ENCODE measurements at regions not wholly inside any gene's neighbourhood (a gene's known extent, or its start where the extent isn't known, plus 50 kb on each side); places are given as distances from the start of the nearest gene placed in this dataset.
A peak's percentile ranks its signal among the peaks of the same experiment; 100 is the strongest.

GRCh38 chr1:25082216-25082899, 149.9 kb downstream of the SYF2 start:
- no peak for DNase-seq (ENCODE audit: low spot score)
- no peak for FAIRE-seq

DNA sequence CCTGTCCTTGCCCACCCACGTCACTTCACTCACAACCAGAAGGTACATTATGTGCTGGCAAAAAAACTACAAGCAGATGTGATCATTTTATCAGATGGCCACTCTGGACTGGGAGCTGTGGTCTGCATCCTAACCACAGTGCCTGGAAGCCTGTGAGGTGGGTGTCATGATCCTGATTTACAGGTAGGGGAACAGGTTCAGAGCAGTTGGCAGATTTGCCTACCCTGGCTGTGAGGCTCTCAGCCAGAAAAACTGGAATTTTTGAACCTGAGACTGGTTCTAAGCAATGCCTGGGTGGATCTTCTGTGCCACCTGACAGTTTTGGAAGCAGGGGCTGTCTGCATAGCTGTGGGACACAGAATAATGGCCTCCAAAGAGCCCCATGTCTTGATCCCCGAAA, 150.8 kb downstream of the SYF2 start:
- no peak for FAIRE-seq
- DNase-seq (ENCODE audit: low spot score) = no peak

GRCh38 chr1:25080294-25081209, 150.5 kb upstream of the RUNX3 start:
- DNase-seq (ENCODE audit: low spot score) (no peak), FAIRE-seq (no peak)

DNA sequence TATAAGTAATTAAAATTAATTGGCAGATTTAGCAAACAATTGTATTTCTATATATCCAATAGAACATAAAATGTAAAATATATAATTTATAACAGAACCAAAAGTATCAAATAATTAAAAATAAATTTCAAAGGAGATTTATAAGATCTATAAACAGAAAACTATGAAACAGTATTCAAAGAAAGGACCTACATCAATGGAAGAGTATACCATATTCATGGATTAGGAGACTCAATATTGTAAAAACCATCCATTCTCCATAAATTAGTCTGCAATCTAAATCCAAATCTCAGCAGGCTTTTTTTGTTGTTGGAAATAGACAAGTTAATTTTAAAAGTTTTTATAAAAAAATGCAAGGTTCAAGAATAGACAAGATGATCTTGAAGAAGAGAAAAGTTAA, 149.0 kb upstream of the RUNX3 start:
- FAIRE-seq = no peak
- DNase-seq (ENCODE audit: low spot score) = no peak

DNA sequence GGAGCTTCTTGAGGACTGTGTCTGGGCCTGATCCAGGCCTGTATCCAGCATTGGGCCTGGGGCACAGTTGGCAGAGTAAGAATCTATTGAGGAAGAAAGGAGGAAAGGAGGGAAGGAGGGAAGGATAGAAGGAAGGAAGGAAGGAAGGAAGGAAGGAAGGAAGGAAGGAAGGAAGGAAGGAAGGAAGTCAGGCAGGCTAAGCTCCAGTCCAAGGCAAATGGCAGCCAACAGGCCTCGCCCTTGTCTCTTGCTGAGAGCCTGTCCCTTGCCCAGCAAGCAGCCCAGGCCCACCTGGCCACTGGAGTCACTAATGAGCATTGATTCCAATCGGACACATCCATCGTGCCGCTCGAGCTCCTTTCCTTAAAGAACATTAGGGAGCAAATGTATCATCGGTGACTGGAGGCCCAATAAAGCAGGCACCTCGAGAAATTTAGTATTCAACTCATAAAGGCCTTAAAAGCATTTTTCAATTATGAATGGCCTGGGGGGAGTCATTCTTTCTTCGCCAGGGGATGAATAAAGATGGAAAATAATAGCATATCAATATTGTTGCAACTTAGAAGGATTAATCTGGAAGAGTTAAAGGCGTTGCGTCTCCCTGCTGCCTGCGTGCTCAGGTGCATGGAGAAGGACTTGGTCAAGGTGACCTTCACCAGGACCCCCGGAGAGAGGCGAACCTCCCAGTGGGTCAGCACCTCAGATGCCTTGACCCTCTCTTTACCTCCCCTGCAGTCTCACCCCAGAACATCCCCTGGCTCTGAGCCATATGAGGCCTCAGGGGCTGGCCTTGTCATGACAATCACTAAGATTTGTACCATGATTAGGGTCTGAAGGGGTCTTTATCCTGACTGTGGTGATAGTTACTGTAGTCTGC, 144.5 kb upstream of the RUNX3 start:
- no peak for FAIRE-seq
- no peak for DNase-seq (ENCODE audit: low spot score)

GRCh38 chr1:25073640-25074270, 143.7 kb upstream of the RUNX3 start:
- FAIRE-seq = no peak
- no peak for DNase-seq (ENCODE audit: low spot score)

GRCh38 chr1:25072461-25072860, 142.4 kb upstream of the RUNX3 start:
- FAIRE-seq (no peak), DNase-seq (ENCODE audit: low spot score) (no peak)

GRCh38 chr1:25068829-25069228, 138.8 kb upstream of the RUNX3 start:
- no peak for FAIRE-seq
- no peak for DNase-seq (ENCODE audit: low spot score)

DNA sequence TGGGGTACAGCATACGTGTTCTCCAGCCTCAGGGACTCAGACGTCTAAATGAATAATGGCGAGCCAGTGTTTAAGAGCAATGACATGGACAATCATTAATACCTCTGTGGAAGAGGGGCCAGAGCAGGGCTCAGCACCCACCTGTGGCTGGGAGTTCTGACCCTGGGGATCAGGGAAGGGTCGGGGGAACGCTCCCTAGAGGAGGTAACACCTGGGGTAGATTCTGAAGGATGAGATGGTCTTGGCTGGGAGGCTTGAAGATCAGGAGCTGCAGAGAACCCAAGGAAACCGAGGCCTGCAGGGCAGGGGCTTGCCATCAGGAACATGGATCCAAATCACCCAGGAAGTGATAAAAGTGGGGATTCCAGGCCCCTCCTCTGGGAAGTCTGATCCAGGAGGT, 138.2 kb upstream of the RUNX3 start:
- DNase-seq (ENCODE audit: low spot score) = no peak
- no peak for FAIRE-seq

DNA sequence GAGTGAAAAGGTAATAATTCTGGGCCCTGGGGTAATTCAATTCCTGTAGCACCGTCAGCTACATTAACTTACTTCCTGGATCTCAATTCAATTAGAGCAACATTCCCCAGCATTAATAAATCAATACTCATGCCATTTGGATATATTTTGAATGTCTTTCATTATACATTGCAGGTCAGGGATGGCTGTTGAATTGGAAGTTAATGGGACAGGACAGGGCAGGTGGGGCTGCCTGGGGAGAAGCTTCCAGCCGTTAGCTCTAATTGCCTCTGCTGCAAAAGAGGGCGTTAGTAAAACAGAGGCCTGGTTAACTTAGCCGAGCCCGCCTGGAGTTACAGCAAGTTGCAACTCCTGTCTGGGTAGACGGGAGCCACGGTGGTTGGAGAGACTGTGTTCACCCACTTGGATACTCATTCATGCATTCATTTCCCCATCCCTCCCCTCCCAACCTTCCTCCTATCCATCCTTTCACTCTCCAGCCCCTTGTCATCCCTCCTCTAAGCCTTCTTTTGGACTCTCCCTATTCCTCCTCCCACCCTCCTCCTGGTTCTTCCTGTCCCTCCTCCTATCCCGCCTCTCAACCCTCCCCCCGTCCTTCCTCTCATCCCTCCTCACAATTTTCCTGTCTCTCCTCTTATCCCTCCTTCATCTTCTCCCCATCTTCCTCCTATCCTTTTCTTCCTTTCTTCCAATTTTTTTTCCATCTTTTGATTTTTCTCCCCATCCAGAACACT, 137.6 kb upstream of the RUNX3 start:
- FAIRE-seq (no peak), DNase-seq (ENCODE audit: low spot score) (no peak)

DNA sequence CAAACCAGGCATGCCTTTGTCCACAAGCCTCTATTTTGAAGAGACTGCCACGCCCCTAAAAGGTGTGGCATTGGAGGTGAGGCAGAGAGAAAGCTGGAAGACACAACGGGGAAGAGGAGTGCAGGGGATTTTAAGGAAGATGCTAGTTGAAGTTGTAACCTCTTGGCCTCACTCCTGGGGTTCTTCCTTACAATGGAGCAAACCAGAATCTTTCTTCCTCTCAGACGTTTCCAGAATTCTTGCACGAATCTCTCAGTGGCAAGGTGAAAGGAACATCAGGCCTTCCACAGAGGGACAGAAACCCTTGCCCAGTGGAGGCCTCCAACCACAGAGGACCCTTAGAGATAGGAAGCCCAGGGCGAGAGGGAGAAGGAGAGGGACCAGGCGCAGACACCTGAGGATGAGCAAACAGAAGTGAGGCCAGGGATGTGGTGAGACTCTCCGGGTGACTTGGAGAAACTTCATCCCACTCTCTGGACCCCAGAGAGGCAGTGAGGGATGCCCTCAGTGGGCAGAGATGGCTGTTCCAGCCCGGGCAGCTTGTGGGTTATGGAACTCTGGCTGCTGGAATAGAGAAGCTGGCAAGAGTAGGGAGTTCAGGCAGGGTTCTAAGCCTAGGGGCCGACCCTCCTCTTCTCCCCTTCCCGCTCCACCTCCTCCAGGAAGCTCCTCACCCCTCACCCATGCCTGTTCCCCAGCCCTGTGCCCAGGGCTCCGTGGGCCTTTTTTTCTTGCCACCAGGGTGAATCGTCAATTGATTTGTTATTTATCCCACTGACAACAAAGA, 136.8 kb upstream of the RUNX3 start:
- no peak for DNase-seq (ENCODE audit: low spot score)

DNA sequence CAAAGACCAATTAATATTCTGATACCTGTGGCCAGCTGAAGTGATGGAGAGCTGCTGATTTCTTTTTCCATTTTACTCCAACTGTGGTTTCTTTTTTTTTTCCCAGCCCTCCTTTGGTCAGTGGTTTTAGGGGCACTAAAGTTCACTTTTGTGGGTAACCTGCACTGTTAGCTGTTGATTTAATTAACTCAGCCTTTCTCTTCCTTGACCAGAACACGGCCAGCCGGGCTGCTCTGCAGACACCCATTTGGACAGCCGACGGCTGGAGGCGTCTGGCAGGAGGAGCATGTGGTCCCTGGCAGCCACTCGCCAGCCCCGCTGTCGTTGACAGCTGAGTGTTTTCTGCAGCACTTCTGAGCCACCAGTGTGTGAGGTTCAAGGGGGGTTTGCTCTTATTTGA, 136.2 kb upstream of the RUNX3 start:
- no peak for DNase-seq (ENCODE audit: low spot score)
- no peak for FAIRE-seq

More for the DNA sequence above, 136.8 kb upstream of the RUNX3 start:
- FAIRE-seq = no peak

DNA sequence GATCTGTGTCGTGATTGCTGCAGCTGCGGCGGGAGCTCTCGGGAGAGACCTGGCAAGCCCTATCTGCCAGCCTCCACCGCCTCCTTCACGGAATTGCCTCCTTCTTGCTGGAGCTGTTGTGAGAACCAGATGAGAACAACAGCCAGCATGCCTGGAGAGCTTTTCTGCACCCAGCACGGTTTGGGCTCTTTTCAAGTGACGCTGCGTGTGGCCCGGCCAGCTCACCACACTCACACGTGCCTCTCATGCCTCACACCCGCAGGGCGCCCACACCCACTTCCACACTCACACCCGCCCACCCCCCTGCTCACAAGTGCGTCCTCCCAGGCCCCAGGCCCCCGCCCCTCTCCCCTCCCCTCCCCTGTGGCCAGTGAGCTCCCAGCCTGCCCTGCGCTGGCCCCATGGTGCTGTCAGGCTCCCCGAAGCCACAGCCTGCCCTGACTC, 135.7 kb upstream of the RUNX3 start:
- FAIRE-seq (no peak), DNase-seq (ENCODE audit: low spot score) (peak; percentile 27)

- DNase-seq (ENCODE audit: low spot score) (no peak), FAIRE-seq (no peak)
Measured at GRCh38 chr1:25065321-25065721, 135.2 kb upstream of the RUNX3 start.

GRCh38 chr1:25064465-25065240, 134.6 kb upstream of the RUNX3 start:
- DNase-seq (ENCODE audit: low spot score) = no peak
- no peak for FAIRE-seq

- DNase-seq (ENCODE audit: low spot score) = no peak
- FAIRE-seq = no peak
Measured at GRCh38 chr1:25063591-25064416, 133.7 kb upstream of the RUNX3 start.

GRCh38 chr1:25062621-25063255, 132.7 kb upstream of the RUNX3 start:
- FAIRE-seq (no peak), DNase-seq (ENCODE audit: low spot score) (no peak)
